SU-DHL-6 (cell line): ENCODE measurements at regions not wholly inside any gene's neighbourhood (a gene's known extent, or its start where the extent isn't known, plus 50 kb on each side); places are given as distances from the start of the nearest gene placed in this dataset.

ENCODE experiments used
- CTCF ChIP-seq: fragments of 200-600 bp; sonication (generic); IDR thresholded peaks from one replicate; pipeline ENCODE4 v1.5.1; 2017; ENCODE audit warnings: antibody characterized with exemption, mild to moderate bottlenecking, low read length, moderate library complexity; ENCODE audit not compliant: insufficient read depth, poor library complexity, severe bottlenecking
- EZH2phosphoT487 ChIP-seq: fragments of 200-600 bp; sonication (generic), shearing (Covaris generic); conservative IDR thresholded peaks from 2 replicates; pipeline ENCODE4 v1.6.1; 2018; ENCODE audit warnings: mild to moderate bottlenecking, antibody characterized with exemption, low read length, moderate library complexity, mixed read lengths

GRCh38 chr11:90447618-90448017 lies 224.8 kb upstream of the CHORDC1 start:
- TF ChIP-seq CTCF (no peak), EZH2phosphoT487 (no peak)
